SK-N-SH treated with all-trans-retinoic acid at 6 μM for 48 hours (cell line): ENCODE measurements at regions not wholly inside any gene's neighbourhood (a gene's known extent, or its start where the extent isn't known, plus 50 kb on each side); places are given as distances from the start of the nearest gene placed in this dataset.

Experiments
- ATAC-seq: fragments of 200-7000 bp; cut with Tn5 transposase; 3 replicates; pipeline ENCODE4 v1.9.1; 2020; ENCODE audit warnings: mild to moderate bottlenecking, moderate library complexity
- ARNTL ChIP-seq: fragments of 450-650 bp; formaldehyde crosslinking; IDR thresholded peaks from 2 replicates; pipeline ENCODE4 v1.5.0; 2020; ENCODE audit warnings: low read depth, mild to moderate bottlenecking, moderate library complexity, borderline replicate concordance
- BACH2 ChIP-seq: fragments of 250-450 bp; sonication (Bioruptor Pico); IDR thresholded peaks from 2 replicates; pipeline ENCODE4 v1.9.0; 2021; ENCODE audit warnings: mild to moderate bottlenecking, borderline replicate concordance
- CREB5 ChIP-seq: fragments of 250-450 bp; sonication (Bioruptor Pico); IDR thresholded peaks from 2 replicates; pipeline ENCODE4 v1.5.1; 2020; ENCODE audit warnings: low read depth, mild to moderate bottlenecking, moderate library complexity
- GLIS3 ChIP-seq: fragments of 250-450 bp; sonication (Bioruptor Pico); IDR thresholded peaks from 2 replicates; pipeline ENCODE4 v1.5.0; 2020; ENCODE audit warnings: mild to moderate bottlenecking, moderate library complexity
- ISL1 ChIP-seq: fragments of 250-450 bp; sonication (Bioruptor Pico); IDR thresholded peaks from 2 replicates; pipeline ENCODE4 v2.1.2; 2022; ENCODE audit warnings: mild to moderate bottlenecking, moderate library complexity
- OSR1 ChIP-seq: fragments of 250-450 bp; sonication (Bioruptor Pico); IDR thresholded peaks from 2 replicates; pipeline ENCODE4 v1.8.0; 2022; ENCODE audit warnings: moderate library complexity, mild to moderate bottlenecking, inconsistent platforms
- PATZ1 ChIP-seq: fragments of 250-450 bp; sonication (Bioruptor Pico); IDR thresholded peaks from 2 replicates; pipeline ENCODE4 v1.8.0; 2020; ENCODE audit warnings: mild to moderate bottlenecking, moderate library complexity, borderline replicate concordance
- POU6F1 ChIP-seq: fragments of 250-450 bp; sonication (Bioruptor Pico); IDR thresholded peaks from 2 replicates; pipeline ENCODE4 v1.8.0; 2021; ENCODE audit warnings: low read depth, mild to moderate bottlenecking, moderate library complexity, borderline replicate concordance
- PPARA ChIP-seq: fragments of 250-450 bp; sonication (Bioruptor Pico); IDR thresholded peaks from 2 replicates; pipeline ENCODE4 v1.5.0; 2020; ENCODE audit warnings: mild to moderate bottlenecking, borderline replicate concordance
- RARB ChIP-seq: fragments of 250-450 bp; sonication (Bioruptor Pico); IDR thresholded peaks from 2 replicates; pipeline ENCODE4 v1.8.0; 2021; ENCODE audit warnings: mild to moderate bottlenecking, moderate library complexity
- SNAI2 ChIP-seq: fragments of 250-450 bp; sonication (Bioruptor Pico); IDR thresholded peaks from 2 replicates; pipeline ENCODE4 v1.5.0; 2020; ENCODE audit warnings: mild to moderate bottlenecking, moderate library complexity
- TCF4 ChIP-seq: fragments of 250-450 bp; sonication (Bioruptor Pico); IDR thresholded peaks from 2 replicates; pipeline ENCODE4 v1.8.0; 2021; ENCODE audit warnings: mild to moderate bottlenecking, moderate library complexity, borderline replicate concordance
- TOX ChIP-seq: fragments of 250-450 bp; sonication (Bioruptor Pico); IDR thresholded peaks from 2 replicates; pipeline ENCODE4 v1.8.0; 2021; ENCODE audit warnings: mild to moderate bottlenecking, moderate library complexity, borderline replicate concordance
- TSHZ2 ChIP-seq: fragments of 250-450 bp; sonication (Bioruptor Pico); IDR thresholded peaks from 2 replicates; pipeline ENCODE4 v1.5.0; 2020; ENCODE audit warnings: mild to moderate bottlenecking, moderate library complexity
- ZC3H10 ChIP-seq: fragments of 250-450 bp; sonication (Bioruptor Pico); IDR thresholded peaks from 2 replicates; pipeline ENCODE4 v1.5.1; 2021; ENCODE audit warnings: mild to moderate bottlenecking, moderate library complexity
- ZFP3 ChIP-seq: fragments of 250-450 bp; sonication (Bioruptor Pico); IDR thresholded peaks from 2 replicates; pipeline ENCODE4 v1.5.0; 2020; ENCODE audit warnings: mild to moderate bottlenecking, moderate library complexity
- ZFP30 ChIP-seq: fragments of 450-650 bp; formaldehyde crosslinking; IDR thresholded peaks from 2 replicates; pipeline ENCODE4 v1.5.0; 2022; ENCODE audit warnings: mild to moderate bottlenecking, moderate library complexity
- ZNF565 ChIP-seq: fragments of 450-650 bp; formaldehyde crosslinking; conservative IDR thresholded peaks from 2 replicates; pipeline ENCODE4 v1.5.0; 2020; ENCODE audit warnings: low read depth, mild to moderate bottlenecking, moderate library complexity
- ZNF70 ChIP-seq: fragments of 450-650 bp; formaldehyde crosslinking; IDR thresholded peaks from 2 replicates; pipeline ENCODE4 v1.5.0; 2020; ENCODE audit warnings: mild to moderate bottlenecking, moderate library complexity
- ZNF8 ChIP-seq: fragments of 450-650 bp; formaldehyde crosslinking; IDR thresholded peaks from 2 replicates; pipeline ENCODE4 v1.5.0; 2020; ENCODE audit warnings: mild to moderate bottlenecking, moderate library complexity

GRCh38 chr6:151749341-151749740 is 58.1 kb upstream of the ESR1 start:
- no peak for ATAC-seq

GRCh38 chr6:151753581-151753980 is 53.9 kb upstream of the ESR1 start:
- TF ChIP-seq PATZ1 (CRISPR knock-in tag) (no peak), TCF4 (CRISPR knock-in tag) (no peak), ZC3H10 (no peak), PPARA (CRISPR knock-in tag) (no peak), ZNF565 (CRISPR knock-in tag) (no peak), ISL1 (no peak), TSHZ2 (CRISPR knock-in tag) (no peak), GLIS3 (CRISPR knock-in tag) (no peak), ZNF70 (no peak), RARB (CRISPR knock-in tag) (no peak), OSR1 (CRISPR knock-in tag) (no peak), ZNF8 (CRISPR knock-in tag) (no peak)
- no peak for ATAC-seq

More at GRCh38 chr6:151749341-151749740, 58.1 kb upstream of the ESR1 start:
- TF ChIP-seq ZFP3 (no peak), GLIS3 (CRISPR knock-in tag) (no peak), ZC3H10 (no peak), ZFP30 (CRISPR knock-in tag) (no peak), OSR1 (CRISPR knock-in tag) (no peak), PPARA (CRISPR knock-in tag) (no peak), ZNF70 (no peak), TCF4 (CRISPR knock-in tag) (no peak), BACH2 (CRISPR knock-in tag) (no peak), POU6F1 (CRISPR knock-in tag) (no peak), TOX (CRISPR knock-in tag) (no peak), CREB5 (no peak), SNAI2 (CRISPR knock-in tag) (no peak), RARB (CRISPR knock-in tag) (no peak), ARNTL (no peak), ZNF8 (CRISPR knock-in tag) (no peak), TSHZ2 (CRISPR knock-in tag) (no peak), ISL1 (no peak), PATZ1 (CRISPR knock-in tag) (no peak)
